ENCODE measurements at regions not wholly inside any gene's neighbourhood (a gene's known extent, or its start where the extent isn't known, plus 50 kb on each side); places are given as distances from the start of the nearest gene placed in this dataset.

DNA sequence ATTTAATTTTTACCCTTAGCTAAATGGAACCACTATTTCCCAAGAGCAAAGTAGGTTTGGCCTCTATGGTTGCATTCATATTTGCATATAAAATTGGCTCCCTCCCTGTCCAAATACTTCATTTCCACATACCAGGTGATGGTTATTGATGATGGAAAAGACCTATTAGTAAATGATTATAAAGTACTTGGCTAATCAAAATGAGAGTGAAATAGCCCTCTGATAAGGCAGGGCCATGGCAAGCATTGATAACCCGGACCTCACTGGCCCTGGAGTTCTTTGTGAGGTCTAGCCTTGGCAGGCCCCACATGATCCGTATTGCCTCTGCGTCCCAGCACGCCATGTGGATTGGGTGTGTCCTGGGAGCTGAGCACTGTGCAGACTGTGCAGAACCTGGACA is 201.1 kb upstream of the GATA6 start:
- TF ChIP-seq, protein P1, sequence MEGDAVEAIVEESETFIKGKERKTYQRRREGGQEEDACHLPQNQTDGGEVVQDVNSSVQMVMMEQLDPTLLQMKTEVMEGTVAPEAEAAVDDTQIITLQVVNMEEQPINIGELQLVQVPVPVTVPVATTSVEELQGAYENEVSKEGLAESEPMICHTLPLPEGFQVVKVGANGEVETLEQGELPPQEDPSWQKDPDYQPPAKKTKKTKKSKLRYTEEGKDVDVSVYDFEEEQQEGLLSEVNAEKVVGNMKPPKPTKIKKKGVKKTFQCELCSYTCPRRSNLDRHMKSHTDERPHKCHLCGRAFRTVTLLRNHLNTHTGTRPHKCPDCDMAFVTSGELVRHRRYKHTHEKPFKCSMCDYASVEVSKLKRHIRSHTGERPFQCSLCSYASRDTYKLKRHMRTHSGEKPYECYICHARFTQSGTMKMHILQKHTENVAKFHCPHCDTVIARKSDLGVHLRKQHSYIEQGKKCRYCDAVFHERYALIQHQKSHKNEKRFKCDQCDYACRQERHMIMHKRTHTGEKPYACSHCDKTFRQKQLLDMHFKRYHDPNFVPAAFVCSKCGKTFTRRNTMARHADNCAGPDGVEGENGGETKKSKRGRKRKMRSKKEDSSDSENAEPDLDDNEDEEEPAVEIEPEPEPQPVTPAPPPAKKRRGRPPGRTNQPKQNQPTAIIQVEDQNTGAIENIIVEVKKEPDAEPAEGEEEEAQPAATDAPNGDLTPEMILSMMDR (IDR thresholded peaks at IDR 0.05): no peak
- TF ChIP-seq POLR2AphosphoS5 (IDR thresholded peaks at IDR 0.05): no peak

Data from esophagus muscularis mucosa (tissue), 3 donors.